Small intestine (tissue), 7 donors: ENCODE measurements at regions not wholly inside any gene's neighbourhood (a gene's known extent, or its start where the extent isn't known, plus 50 kb on each side); places are given as distances from the start of the nearest gene placed in this dataset.
"Not testable (repeated sequence)": the region's sequence is repeated elsewhere in the genome, so short reads cannot be mapped to it uniquely, and the experiment has no call there.

ENCODE experiments used
- DNase-seq, 2 donors: peaks; one replicate each; pipeline versions ENCODE4 v3.0.0 to v3.0.0-alpha.2; 2013
- FAIRE-seq: peaks from 2 replicates; lab custom pipeline; 2012; peaks lifted over from hg19 to GRCh38; lab: Jason Lieb, UNC
- H3K27ac ChIP-seq, 3 donors: one replicate each; pipeline ENCODE4 v1.5.1; 2013; ENCODE audit warnings: low read length in 2 of 3, mild to moderate bottlenecking in 2 of 3, control low read depth in 1 of 3, inconsistent platforms in 1 of 3, low read depth in 1 of 3, moderate library complexity in 1 of 3
- H3K27me3 ChIP-seq, 3 donors: one replicate each; pipeline ENCODE4 v1.6.1; 2013; ENCODE audit warnings: low read length in 3 of 3, inconsistent platforms in 1 of 3; ENCODE audit not compliant: control insufficient read depth in 3 of 3, insufficient read depth in 3 of 3
- H3K36me3 ChIP-seq, 3 donors: one replicate each; pipeline ENCODE4 v1.6.1; 2013; ENCODE audit warnings: low read length in 3 of 3, inconsistent platforms in 1 of 3, low read depth in 1 of 3, mild to moderate bottlenecking in 1 of 3, moderate library complexity in 1 of 3; ENCODE audit not compliant: control insufficient read depth in 3 of 3, insufficient read depth in 2 of 3
- H3K4me1 ChIP-seq, 3 donors: one replicate each; pipeline ENCODE4 v1.6.1; 2013; ENCODE audit warnings: low read length in 2 of 3, inconsistent platforms in 1 of 3, low read depth in 1 of 3, mild to moderate bottlenecking in 1 of 3, moderate library complexity in 1 of 3; ENCODE audit not compliant: control insufficient read depth in 3 of 3, insufficient read depth in 2 of 3
- H3K4me3 ChIP-seq, 3 donors: one replicate each; pipeline ENCODE4 v1.5.1; 2013; ENCODE audit warnings: low read length in 3 of 3, control low read depth in 1 of 3, inconsistent platforms in 1 of 3, low read depth in 1 of 3, mild to moderate bottlenecking in 1 of 3, moderate library complexity in 1 of 3
- H3K9me3 ChIP-seq, 2 donors: one replicate each; pipeline ENCODE4 v1.6.1; 2013; ENCODE audit warnings: low read depth in 1 of 2, low read length in 1 of 2; ENCODE audit not compliant: control insufficient read depth in 2 of 2, insufficient read depth in 1 of 2
- WGBS, 3 donors: extraction: QIAGEN DNeasy Blood & Tissue Kit; methylation state at CpG; one replicate each; pipeline ENCODE4 v1.1.7; 2013; 5-methylcytosine and 5-hydroxymethylcytosine counted together
- donor health status: healthy with polysubstance abuse.
- donor health status: control.
- donor health status: control.
- donor health status: Bipolar disorder and iron deficiency.
- donor health status: healthy.

DNA sequence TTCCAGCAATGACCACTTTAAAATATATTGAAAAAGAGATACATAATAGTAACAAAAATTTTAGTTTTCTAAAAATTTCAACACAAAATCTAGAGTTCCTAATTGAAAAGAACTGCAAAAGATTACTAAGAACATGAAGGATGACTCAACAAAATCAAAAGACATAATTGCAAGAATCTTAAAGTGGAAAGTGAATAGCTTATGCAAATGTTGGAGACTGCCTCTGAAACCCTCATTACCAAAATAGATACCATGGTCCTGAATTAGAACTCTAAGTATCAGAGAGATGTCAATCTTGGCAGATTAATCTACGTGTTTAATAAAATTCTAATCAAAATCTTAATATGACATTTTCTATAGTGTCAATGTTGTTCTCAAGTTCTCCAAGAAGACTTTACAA, 60.7 kb upstream of the SGO1 start:
- 63 to 77% (median 73%) methylated on average over 1 of the region's 1 CpG for WGBS, 3 donors
- FAIRE-seq, result no peak

DNA sequence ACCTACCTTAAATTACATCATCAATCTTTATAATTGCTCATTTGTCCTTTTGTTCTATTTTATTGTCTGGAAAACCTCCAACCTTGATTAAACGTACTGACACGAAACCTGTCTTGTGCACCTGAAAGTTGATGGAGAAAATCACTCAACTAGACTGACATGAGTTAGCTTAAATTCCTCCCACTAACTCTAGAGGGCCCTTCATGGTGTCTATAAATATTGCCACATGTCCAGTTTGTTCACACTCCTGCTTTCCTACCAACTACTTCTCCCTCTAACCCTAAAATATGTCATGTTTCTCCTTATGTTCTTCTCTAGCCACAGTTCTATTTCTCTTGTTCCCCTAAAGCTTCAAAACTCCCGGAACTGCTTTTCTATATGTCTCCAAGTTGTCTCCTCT, 59.8 kb upstream of the SGO1 start:
- H3K9me3 ChIP-seq, result no peaks in the 10 kb centered on the region
- WGBS, 3 donors, result 60 to 83% (median 66%) methylated on average over 3 of the region's 3 CpGs
- no peaks in the 10 kb centered on the region for H3K4me1 ChIP-seq
- H3K4me3 ChIP-seq, result no peak overlapping the region
- H3K27ac ChIP-seq, result no peak overlapping the region
- no peak for FAIRE-seq
- DNase-seq, result no peak
- no peaks in the 10 kb centered on the region for H3K27me3 ChIP-seq
- H3K36me3 ChIP-seq, result no peaks in the 10 kb centered on the region

More for the DNA sequence above, 60.7 kb upstream of the SGO1 start:
- Histone ChIP-seq H3K4me3 (no peak overlapping the region), H3K9me3 (no peaks in the 10 kb centered on the region), H3K4me1 (no peaks in the 10 kb centered on the region), H3K27me3 (no peaks in the 10 kb centered on the region), H3K27ac (no peak overlapping the region), H3K36me3 (no peaks in the 10 kb centered on the region)
- no peak for DNase-seq

GRCh38 chr3:20240154-20240883, 54.3 kb upstream of the SGO1 start:
- H3K4me3 ChIP-seq, result no peak overlapping the region
- H3K9me3 ChIP-seq, result no peaks in the 10 kb centered on the region
- 92 to 94% (median 94%) methylated on average over 2 of the region's 2 CpGs for WGBS, 3 donors
- DNase-seq, result no peak
- H3K36me3 ChIP-seq, result no peaks in the 10 kb centered on the region
- H3K27me3 ChIP-seq, result no peaks in the 10 kb centered on the region
- FAIRE-seq, result no peak
- H3K4me1 ChIP-seq, result no peaks in the 10 kb centered on the region
- no peak overlapping the region for H3K27ac ChIP-seq

GRCh38 chr3:20238199-20238598, 52.2 kb upstream of the SGO1 start:
- H3K9me3 ChIP-seq, H3K27me3 ChIP-seq, H3K4me1 ChIP-seq, H3K27ac ChIP-seq, H3K4me3 ChIP-seq, H3K36me3 ChIP-seq, DNase-seq: not testable (repeated sequence)
- peak; percentile 23 for FAIRE-seq
- WGBS, 3 donors, result 96 to 100% (median 100%) methylated on average over 3 of the region's 3 CpGs

DNA sequence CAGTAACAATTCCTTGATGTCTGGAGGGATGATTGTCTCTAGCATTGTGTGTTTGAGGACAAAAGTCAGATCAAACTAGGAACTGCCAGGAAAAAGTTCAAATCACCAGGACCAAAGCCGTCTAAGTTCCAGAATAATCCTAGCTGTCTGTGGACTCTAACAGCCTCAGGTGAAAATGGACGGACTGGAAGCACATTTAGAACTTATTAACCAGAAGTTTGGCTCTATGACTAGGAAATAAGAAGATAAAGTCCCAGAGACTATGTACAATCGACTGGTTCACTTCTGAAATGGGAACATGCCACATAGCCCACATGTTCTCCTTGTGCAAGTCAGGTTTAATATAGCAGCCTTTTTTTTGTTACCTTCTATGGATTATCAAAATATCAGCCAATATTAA, 50.6 kb upstream of the SGO1 start:
- Histone ChIP-seq H3K27ac (peak overlapping the region in 1 of 3 donors; percentile 28), H3K4me1 (peaks cover 0 to 5% (median 0%) of the 10 kb centered on the region in 3 donors), H3K36me3 (no peaks in the 10 kb centered on the region), H3K27me3 (no peaks in the 10 kb centered on the region), H3K9me3 (no peaks in the 10 kb centered on the region), H3K4me3 (no peak overlapping the region)
- FAIRE-seq (no peak), DNase-seq (peak; percentile 11 to 33)
- 16 to 67% (median 35%) methylated on average over 3 of the region's 3 CpGs for WGBS, 3 donors
